GM10266 (cell line): ENCODE measurements at regions not wholly inside any gene's neighbourhood (a gene's known extent, or its start where the extent isn't known, plus 50 kb on each side); places are given as distances from the start of the nearest gene placed in this dataset.

ENCODE experiments used
- DNase-seq: peaks from one replicate; pipeline ENCODE4 v3.0.0; 2012; ENCODE audit errors: extremely low spot score
- CTCF ChIP-seq: IDR thresholded peaks from 2 replicates; pipeline ENCODE4 v1.5.1; 2012; ENCODE audit warnings: mild to moderate bottlenecking, low read depth; ENCODE audit not compliant: control insufficient read depth, insufficient read depth; ENCODE audit errors: missing control alignments

- TF ChIP-seq CTCF, result no peak
- no peak for DNase-seq
Measured at GRCh38 chr15:62571072-62571471, 406.0 kb upstream of the C2CD4B start.

- TF ChIP-seq CTCF, result no peak
- no peak for DNase-seq
Measured at GRCh38 chr15:62572797-62573196, 407.7 kb upstream of the C2CD4B start.

GRCh38 chr15:62573876-62574275 lies 408.8 kb upstream of the C2CD4B start:
- DNase-seq, result no peak
- no peak for TF ChIP-seq CTCF

- no peak for TF ChIP-seq CTCF
- DNase-seq, result no peak
Measured at GRCh38 chr15:62578546-62578945, 413.5 kb upstream of the C2CD4B start.

GRCh38 chr15:62578960-62579359 lies 413.9 kb upstream of the C2CD4B start:
- TF ChIP-seq CTCF, result no peak
- no peak for DNase-seq

- TF ChIP-seq CTCF, result no peak
- DNase-seq, result no peak
Measured at GRCh38 chr15:62579842-62580241, 414.8 kb upstream of the C2CD4B start.

- no peak for DNase-seq
- TF ChIP-seq CTCF, result no peak
Measured at GRCh38 chr15:62582580-62582979, 417.5 kb upstream of the C2CD4B start.
